Kasumi-1 (cell line): ENCODE measurements at regions not wholly inside any gene's neighbourhood (a gene's known extent, or its start where the extent isn't known, plus 50 kb on each side); places are given as distances from the start of the nearest gene placed in this dataset.

Experiments
- DNase-seq, 2 experiments: peaks; one replicate each; lab custom pipeline; 2025; lab: John Stamatoyannopoulos, UW

GRCh38 chr19:33947265-33947964 is 150.7 kb downstream of the KCTD15 start:
- DNase-seq, result no peak

GRCh38 chr19:33948651-33949335 is 152.1 kb downstream of the KCTD15 start:
- DNase-seq, result no peak

GRCh38 chr19:33950091-33950750 is 153.6 kb downstream of the KCTD15 start:
- no peak for DNase-seq

GRCh38 chr19:33953023-33953422 is 156.4 kb downstream of the KCTD15 start:
- no peak for DNase-seq

GRCh38 chr19:33953592-33953991 is 156.9 kb downstream of the KCTD15 start:
- no peak for DNase-seq

- no peak for DNase-seq
Observed at GRCh38 chr19:33954686-33955085, 158.0 kb downstream of the KCTD15 start.

GRCh38 chr19:33956941-33957340 is 160.3 kb downstream of the KCTD15 start:
- no peak for DNase-seq

- DNase-seq, result no peak
Observed at GRCh38 chr19:33957804-33958203, 161.1 kb downstream of the KCTD15 start.

- no peak for DNase-seq
Observed at GRCh38 chr19:33960566-33960965, 163.9 kb downstream of the KCTD15 start.

- DNase-seq, result no peak
Observed at GRCh38 chr19:33962161-33962560, 165.5 kb downstream of the KCTD15 start.

GRCh38 chr19:33963514-33963913 is 166.8 kb downstream of the KCTD15 start:
- DNase-seq, result no peak

- DNase-seq, result no peak
Observed at GRCh38 chr19:33971073-33971472, 174.4 kb downstream of the KCTD15 start.

- no peak for DNase-seq
Observed at GRCh38 chr19:33977756-33978685, 181.4 kb downstream of the KCTD15 start.

- no peak for DNase-seq
Observed at GRCh38 chr19:33982706-33983105, 186.0 kb downstream of the KCTD15 start.

- DNase-seq, result no peak
Observed at GRCh38 chr19:33988601-33989000, 183.7 kb upstream of the LSM14A start.

GRCh38 chr19:33997690-33998089 is 174.6 kb upstream of the LSM14A start:
- no peak for DNase-seq

GRCh38 chr19:33998302-33998701 is 174.0 kb upstream of the LSM14A start:
- no peak for DNase-seq

- DNase-seq, result peak; percentile 17 to 57
Observed at GRCh38 chr19:33998739-33999345, 173.5 kb upstream of the LSM14A start.

- DNase-seq, result peak in 1 of 2 experiments; percentile 1
Observed at GRCh38 chr19:34017024-34017423, 155.3 kb upstream of the LSM14A start.

GRCh38 chr19:34017601-34018000 is 154.7 kb upstream of the LSM14A start:
- no peak for DNase-seq

GRCh38 chr19:34018546-34018945 is 153.8 kb upstream of the LSM14A start:
- DNase-seq, result no peak

- no peak for DNase-seq
Observed at GRCh38 chr19:34023381-34023780, 148.9 kb upstream of the LSM14A start.
